ENCODE measurements at regions not wholly inside any gene's neighbourhood (a gene's known extent, or its start where the extent isn't known, plus 50 kb on each side); places are given as distances from the start of the nearest gene placed in this dataset.

DNA sequence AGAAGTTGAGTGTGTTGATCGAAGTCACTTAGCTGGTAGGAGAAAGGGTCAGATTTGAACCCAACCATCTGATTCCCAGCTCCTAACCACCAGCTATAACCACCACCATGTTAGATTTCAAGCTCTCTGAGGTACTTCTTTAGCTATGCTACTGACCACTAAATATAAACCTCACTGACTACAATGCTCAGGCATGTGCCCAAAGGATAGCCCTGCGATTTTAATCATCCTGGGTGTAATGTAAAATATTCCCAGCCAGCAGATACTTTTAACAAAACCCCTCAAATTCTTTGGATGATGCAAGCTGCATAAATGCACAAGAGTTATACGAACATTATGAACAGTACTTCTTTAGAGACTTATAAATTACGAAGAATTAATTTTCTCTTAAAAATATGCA, 115.2 kb upstream of the TSC22D2 start:
- Mint-ChIP-seq H3K27ac (no peak overlapping the region), H3K4me1 (no peaks in the 10 kb centered on the region), H3K27me3 (ENCODE audit: low read depth in 3 of 3) (peaks cover 0 to 7% (median 0%) of the 10 kb centered on the region in 3 donors), H3K4me3 (no peak overlapping the region), H3K36me3 (no peaks in the 10 kb centered on the region), H3K9me3 (peaks cover 0 to 4% (median 0%) of the 10 kb centered on the region in 7 donors)
- H3K79me2 ChIP-seq (ENCODE audit: insufficient read depth, low read length) = no peaks in the 10 kb centered on the region
- H3K4me2 ChIP-seq (replicated peaks; ENCODE audit: extremely low read depth, low read length, poor library complexity, severe bottlenecking) = no peak overlapping the region
- TF ChIP-seq, protein P1, sequence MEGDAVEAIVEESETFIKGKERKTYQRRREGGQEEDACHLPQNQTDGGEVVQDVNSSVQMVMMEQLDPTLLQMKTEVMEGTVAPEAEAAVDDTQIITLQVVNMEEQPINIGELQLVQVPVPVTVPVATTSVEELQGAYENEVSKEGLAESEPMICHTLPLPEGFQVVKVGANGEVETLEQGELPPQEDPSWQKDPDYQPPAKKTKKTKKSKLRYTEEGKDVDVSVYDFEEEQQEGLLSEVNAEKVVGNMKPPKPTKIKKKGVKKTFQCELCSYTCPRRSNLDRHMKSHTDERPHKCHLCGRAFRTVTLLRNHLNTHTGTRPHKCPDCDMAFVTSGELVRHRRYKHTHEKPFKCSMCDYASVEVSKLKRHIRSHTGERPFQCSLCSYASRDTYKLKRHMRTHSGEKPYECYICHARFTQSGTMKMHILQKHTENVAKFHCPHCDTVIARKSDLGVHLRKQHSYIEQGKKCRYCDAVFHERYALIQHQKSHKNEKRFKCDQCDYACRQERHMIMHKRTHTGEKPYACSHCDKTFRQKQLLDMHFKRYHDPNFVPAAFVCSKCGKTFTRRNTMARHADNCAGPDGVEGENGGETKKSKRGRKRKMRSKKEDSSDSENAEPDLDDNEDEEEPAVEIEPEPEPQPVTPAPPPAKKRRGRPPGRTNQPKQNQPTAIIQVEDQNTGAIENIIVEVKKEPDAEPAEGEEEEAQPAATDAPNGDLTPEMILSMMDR (IDR thresholded peaks at IDR 0.05) = no peak
- no peak overlapping the region for H3K27ac ChIP-seq (ENCODE audit: low read depth in 1 of 2, low read length in 2 of 2)
- H3K36me3 ChIP-seq (replicated peaks in 1 of 2; ENCODE audit: control insufficient read depth in 1 of 2, insufficient read depth in 2 of 2, low read length in 2 of 2) = no peaks in the 10 kb centered on the region
- no peaks in the 10 kb centered on the region for H4K20me1 ChIP-seq (ENCODE audit: insufficient read depth, low read length)
- H2AFZ ChIP-seq (ENCODE audit: insufficient read depth, low read depth, low read length, poor library complexity, severe bottlenecking) = no peak overlapping the region
- no peak overlapping the region for H3K9ac ChIP-seq (ENCODE audit: insufficient read depth, low read length, poor library complexity, severe bottlenecking)
- intact Hi-C loops (cut with micrococcal nuclease) = no loop called here
- no peaks in the 10 kb centered on the region for H3K9me3 ChIP-seq (replicated peaks in 1 of 2; ENCODE audit: control insufficient read depth in 1 of 2, insufficient read depth in 1 of 2, low read length in 2 of 2)
- no peak for DNase-seq
- H3K4me3 ChIP-seq (replicated peaks in 1 of 3; ENCODE audit: low read depth in 2 of 3, low read length in 3 of 3) = no peak overlapping the region
- H3K4me1 ChIP-seq (ENCODE audit: control insufficient read depth in 1 of 2, insufficient read depth in 2 of 2, low read length in 2 of 2) = no peaks in the 10 kb centered on the region
- H3K27me3 ChIP-seq (ENCODE audit: control insufficient read depth in 2 of 2, insufficient read depth in 2 of 2, low read length in 2 of 2) = no peaks in the 10 kb centered on the region
- WGBS (ENCODE audit: insufficient coverage) = no CpG with 5 or more reads among the region's 4 CpGs

DNA sequence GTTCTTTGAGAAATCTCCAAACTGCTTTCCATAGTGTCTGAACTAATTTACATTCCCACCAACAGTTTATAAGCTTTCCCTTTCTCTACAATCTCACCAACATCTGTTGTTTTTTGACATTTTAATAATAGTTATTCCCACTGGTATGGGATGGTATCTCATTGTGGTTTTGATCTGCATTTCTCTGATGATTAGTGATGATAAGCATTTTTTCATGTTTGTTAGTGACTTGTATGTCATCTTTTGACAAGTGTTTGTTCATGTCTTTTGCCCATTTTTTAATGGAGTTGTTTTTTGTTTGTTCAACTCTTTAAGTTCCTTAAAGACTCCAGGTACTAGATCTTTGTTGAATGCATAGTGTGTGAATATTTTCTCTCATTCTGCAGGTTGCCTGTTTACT, 116.6 kb upstream of the TSC22D2 start:
- Mint-ChIP-seq H3K9me3 (peaks cover 0 to 4% (median 0%) of the 10 kb centered on the region in 7 donors), H3K36me3 (no peaks in the 10 kb centered on the region), H3K4me3 (no peak overlapping the region), H3K27ac (no peak overlapping the region), H3K27me3 (ENCODE audit: low read depth in 3 of 3) (peaks cover 0 to 5% (median 0%) of the 10 kb centered on the region in 3 donors), H3K4me1 (no peaks in the 10 kb centered on the region)
- no peaks in the 10 kb centered on the region for H3K4me1 ChIP-seq (ENCODE audit: control insufficient read depth in 1 of 2, insufficient read depth in 2 of 2, low read length in 2 of 2)
- no peaks in the 10 kb centered on the region for H4K20me1 ChIP-seq (ENCODE audit: insufficient read depth, low read length)
- DNase-seq = no peak
- H3K36me3 ChIP-seq (replicated peaks in 1 of 2; ENCODE audit: control insufficient read depth in 1 of 2, insufficient read depth in 2 of 2, low read length in 2 of 2) = no peaks in the 10 kb centered on the region
- H3K27ac ChIP-seq (ENCODE audit: low read depth in 1 of 2, low read length in 2 of 2) = no peak overlapping the region
- no peaks in the 10 kb centered on the region for H3K27me3 ChIP-seq (ENCODE audit: control insufficient read depth in 2 of 2, insufficient read depth in 2 of 2, low read length in 2 of 2)
- H3K4me3 ChIP-seq (replicated peaks in 1 of 3; ENCODE audit: low read depth in 2 of 3, low read length in 3 of 3) = no peak overlapping the region
- no peak overlapping the region for H2AFZ ChIP-seq (ENCODE audit: insufficient read depth, low read depth, low read length, poor library complexity, severe bottlenecking)
- H3K79me2 ChIP-seq (ENCODE audit: insufficient read depth, low read length) = no peaks in the 10 kb centered on the region
- intact Hi-C loops (cut with micrococcal nuclease) = no loop called here
- H3K4me2 ChIP-seq (replicated peaks; ENCODE audit: extremely low read depth, low read length, poor library complexity, severe bottlenecking) = no peak overlapping the region
- TF ChIP-seq, protein P1 (IDR thresholded peaks at IDR 0.05) = no peak
- no peak overlapping the region for H3K9ac ChIP-seq (ENCODE audit: insufficient read depth, low read length, poor library complexity, severe bottlenecking)
- H3K9me3 ChIP-seq (replicated peaks in 1 of 2; ENCODE audit: control insufficient read depth in 1 of 2, insufficient read depth in 1 of 2, low read length in 2 of 2) = no peaks in the 10 kb centered on the region

All from CD14-positive monocyte (primary cell).